ENCODE measurements at regions not wholly inside any gene's neighbourhood (a gene's known extent, or its start where the extent isn't known, plus 50 kb on each side); places are given as distances from the start of the nearest gene placed in this dataset.

DNA sequence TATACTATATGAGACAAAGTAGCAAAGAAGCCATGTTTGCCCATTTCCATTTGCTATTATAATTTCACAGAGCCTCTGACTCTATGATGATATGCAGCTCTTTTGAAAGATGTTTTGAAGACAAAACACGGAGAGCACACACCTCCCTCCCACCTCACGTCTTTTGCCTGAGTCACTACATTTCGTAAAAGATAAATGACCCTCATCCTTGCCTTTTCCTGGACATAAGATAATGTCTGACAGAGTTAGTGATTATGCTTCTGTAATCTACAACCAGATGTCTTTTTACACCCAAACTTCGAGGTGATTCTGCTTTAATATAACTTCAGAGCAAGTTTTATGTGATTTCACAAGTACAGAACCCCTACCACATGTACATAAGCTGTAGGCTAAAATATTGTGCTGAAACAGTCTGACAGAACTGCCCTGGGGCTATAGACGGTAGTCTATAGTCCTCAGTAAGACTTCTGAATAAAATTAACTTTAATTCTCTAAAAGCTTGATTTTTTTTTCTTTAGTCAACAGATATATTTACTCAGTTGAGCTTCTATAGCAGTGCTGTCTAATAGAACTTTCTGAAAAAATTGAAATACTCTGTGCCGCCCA is 99.9 kb downstream of the CD200R1L start (continued):
- TF ChIP-seq, protein P1, sequence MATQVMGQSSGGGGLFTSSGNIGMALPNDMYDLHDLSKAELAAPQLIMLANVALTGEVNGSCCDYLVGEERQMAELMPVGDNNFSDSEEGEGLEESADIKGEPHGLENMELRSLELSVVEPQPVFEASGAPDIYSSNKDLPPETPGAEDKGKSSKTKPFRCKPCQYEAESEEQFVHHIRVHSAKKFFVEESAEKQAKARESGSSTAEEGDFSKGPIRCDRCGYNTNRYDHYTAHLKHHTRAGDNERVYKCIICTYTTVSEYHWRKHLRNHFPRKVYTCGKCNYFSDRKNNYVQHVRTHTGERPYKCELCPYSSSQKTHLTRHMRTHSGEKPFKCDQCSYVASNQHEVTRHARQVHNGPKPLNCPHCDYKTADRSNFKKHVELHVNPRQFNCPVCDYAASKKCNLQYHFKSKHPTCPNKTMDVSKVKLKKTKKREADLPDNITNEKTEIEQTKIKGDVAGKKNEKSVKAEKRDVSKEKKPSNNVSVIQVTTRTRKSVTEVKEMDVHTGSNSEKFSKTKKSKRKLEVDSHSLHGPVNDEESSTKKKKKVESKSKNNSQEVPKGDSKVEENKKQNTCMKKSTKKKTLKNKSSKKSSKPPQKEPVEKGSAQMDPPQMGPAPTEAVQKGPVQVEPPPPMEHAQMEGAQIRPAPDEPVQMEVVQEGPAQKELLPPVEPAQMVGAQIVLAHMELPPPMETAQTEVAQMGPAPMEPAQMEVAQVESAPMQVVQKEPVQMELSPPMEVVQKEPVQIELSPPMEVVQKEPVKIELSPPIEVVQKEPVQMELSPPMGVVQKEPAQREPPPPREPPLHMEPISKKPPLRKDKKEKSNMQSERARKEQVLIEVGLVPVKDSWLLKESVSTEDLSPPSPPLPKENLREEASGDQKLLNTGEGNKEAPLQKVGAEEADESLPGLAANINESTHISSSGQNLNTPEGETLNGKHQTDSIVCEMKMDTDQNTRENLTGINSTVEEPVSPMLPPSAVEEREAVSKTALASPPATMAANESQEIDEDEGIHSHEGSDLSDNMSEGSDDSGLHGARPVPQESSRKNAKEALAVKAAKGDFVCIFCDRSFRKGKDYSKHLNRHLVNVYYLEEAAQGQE (IDR thresholded peaks at IDR 0.05): no peak
- TF ChIP-seq JUNB (IDR thresholded peaks at IDR 0.05) (peak; percentile 58), RAD21 (conservative IDR thresholded peaks at IDR 0.05 in 1 of 2, IDR thresholded peaks at IDR 0.05 in 1 of 2) (no peak), HOXB5 (CRISPR knock-in tag; IDR thresholded peaks at IDR 0.05) (no peak), ESRRA (IDR thresholded peaks at IDR 0.05; ENCODE audit: borderline replicate concordance, low read length) (no peak), BHLHE40 (IDR thresholded peaks at IDR 0.05; ENCODE audit: low read depth, low read length) (no peak), GATA3 (IDR thresholded peaks at IDR 0.05; ENCODE audit: borderline replicate concordance) (peak; percentile 37; the same call in 1 of the 2 replicates), CEBPB (IDR thresholded peaks at IDR 0.05) (peak; percentile 21 to 40; a peak in 2 of 4 replicates), FOSL2 (IDR thresholded peaks at IDR 0.05) (0 out of 2 replicates have a peak, but pooled peaks have one; percentile 46), FOSL2 (CRISPR knock-in tag; IDR thresholded peaks at IDR 0.05) (peak; percentile 72), RCOR1 (IDR thresholded peaks at IDR 0.05; ENCODE audit: low read depth, low read length) (no peak)

DNA sequence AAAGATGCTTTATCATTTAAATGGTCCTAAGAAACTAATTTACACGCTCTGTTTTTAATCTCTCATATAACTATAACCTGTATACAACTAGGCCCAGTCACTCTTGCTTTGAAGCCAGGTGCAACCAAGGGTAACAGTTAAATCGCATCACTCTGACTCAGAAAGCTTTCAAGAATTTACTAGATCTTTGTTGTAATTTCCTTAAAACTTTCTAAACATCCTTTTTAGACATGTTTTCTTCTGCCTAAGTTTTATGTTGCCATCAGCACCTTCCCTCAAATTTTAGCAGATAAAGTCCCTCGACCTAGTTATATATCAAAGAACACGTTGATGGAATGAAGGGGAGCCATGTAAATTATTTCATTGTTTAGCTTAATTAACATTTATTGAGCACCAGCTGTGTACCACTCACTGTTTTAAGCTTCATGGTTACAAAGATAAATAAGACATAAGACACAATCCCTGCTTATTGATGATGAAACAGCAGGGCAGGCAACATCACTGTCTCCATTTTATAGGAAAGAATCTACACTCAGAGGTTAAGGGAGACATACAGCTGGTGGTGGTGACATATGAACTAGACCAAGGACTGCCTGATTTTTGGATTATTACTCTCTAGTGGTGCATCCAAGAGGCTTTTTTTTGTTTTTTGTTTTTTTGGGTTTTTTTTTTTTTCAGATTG is 101.0 kb downstream of the CD200R1L start:
- no peak for DNase-seq (ENCODE audit: low read depth in 1 of 2, low spot score in 1 of 2)
- WGBS (ENCODE audit: missing lambda C conversion rate): 91% methylated on average over 4 of the region's 4 CpGs
- FAIRE-seq: peak; percentile 36
- Histone ChIP-seq H3K4me3 (no peak overlapping the region), H3K9me3 (no peaks in the 10 kb centered on the region), H3K4me1 (peaks cover 42% of the 10 kb centered on the region), H3K4me2 (peak overlapping the region; percentile 65; the same call in 2 of the 3 replicates), H3K27ac (peak overlapping the region; percentile 78 to 87)
- ChIA-PET POLR2A (no interaction called here), CTCF (interaction anchor here (0.9 to 8.6 kb wide), 8 partner anchors 11 to 245 kb away, joined by 3 to 50 read pairs (median 4); partner anchors contain the start of gene GTPBP8)
- no peak for ATAC-seq
- TF ChIP-seq BCL3 (IDR thresholded peaks at IDR 0.05): no peak
- no peak for TF ChIP-seq MAZ (IDR thresholded peaks at IDR 0.05; ENCODE audit: borderline replicate concordance, low read depth, low read length)

GRCh38 chr3:112744825-112745566 is 101.7 kb downstream of the CD200R1L start:
- no peak for ATAC-seq
- no peak overlapping the region for H3K4me2 ChIP-seq
- no peak overlapping the region for H3K4me3 ChIP-seq
- 77% methylated on average over 2 of the region's 2 CpGs for WGBS (ENCODE audit: missing lambda C conversion rate)
- ChIA-PET POLR2A (no interaction called here), CTCF (interaction anchor here (0.6 to 8.6 kb wide), 6 partner anchors 10 to 720 kb away, joined by 3 to 50 read pairs (median 8); no protein-coding TSS in a partner anchor)
- peak overlapping the region; percentile 78 to 87; a peak in 5 of 6 replicates for H3K27ac ChIP-seq
- FAIRE-seq: no peak
- H3K4me1 ChIP-seq: peaks cover 39% of the 10 kb centered on the region
- no peak for DNase-seq (ENCODE audit: low read depth in 1 of 2, low spot score in 1 of 2)
- H3K9me3 ChIP-seq: no peaks in the 10 kb centered on the region
- TF ChIP-seq HES2 (IDR thresholded peaks at IDR 0.05) (no peak), ZSCAN20 (CRISPR knock-in tag; IDR thresholded peaks at IDR 0.05) (no peak), NPAS2 (CRISPR knock-in tag; IDR thresholded peaks at IDR 0.05; ENCODE audit: borderline replicate concordance) (no peak), ZNF302 (CRISPR knock-in tag; IDR thresholded peaks at IDR 0.05) (no peak), NR3C1 (IDR thresholded peaks at IDR 0.05) (no peak), CEBPB (IDR thresholded peaks at IDR 0.05) (no peak), HEYL (CRISPR knock-in tag; IDR thresholded peaks at IDR 0.05) (no peak), HOXA7 (CRISPR knock-in tag; IDR thresholded peaks at IDR 0.05) (no peak), E2F6 (IDR thresholded peaks at IDR 0.05; ENCODE audit: borderline replicate concordance, low read depth) (no peak), BCL3 (IDR thresholded peaks at IDR 0.05) (no peak), FOSB (CRISPR knock-in tag; IDR thresholded peaks at IDR 0.05) (no peak), ZC3H11A (IDR thresholded peaks at IDR 0.05) (no peak), CBX2 (IDR thresholded peaks at IDR 0.05; ENCODE audit: borderline replicate concordance, low read depth) (no peak)
- TF ChIP-seq, protein P2, sequence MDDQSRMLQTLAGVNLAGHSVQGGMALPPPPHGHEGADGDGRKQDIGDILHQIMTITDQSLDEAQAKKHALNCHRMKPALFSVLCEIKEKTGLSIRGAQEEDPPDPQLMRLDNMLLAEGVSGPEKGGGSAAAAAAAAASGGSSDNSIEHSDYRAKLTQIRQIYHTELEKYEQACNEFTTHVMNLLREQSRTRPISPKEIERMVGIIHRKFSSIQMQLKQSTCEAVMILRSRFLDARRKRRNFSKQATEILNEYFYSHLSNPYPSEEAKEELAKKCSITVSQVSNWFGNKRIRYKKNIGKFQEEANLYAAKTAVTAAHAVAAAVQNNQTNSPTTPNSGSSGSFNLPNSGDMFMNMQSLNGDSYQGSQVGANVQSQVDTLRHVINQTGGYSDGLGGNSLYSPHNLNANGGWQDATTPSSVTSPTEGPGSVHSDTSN (IDR thresholded peaks at IDR 0.05): no peak

Measured in A549 (cell line).